ENCODE measurements at regions not wholly inside any gene's neighbourhood (a gene's known extent, or its start where the extent isn't known, plus 50 kb on each side); places are given as distances from the start of the nearest gene placed in this dataset.

- 79% methylated on average over 4 of the region's 4 CpGs for WGBS (ENCODE audit: insufficient coverage, low coverage, low lambda C conversion rate, missing lambda C conversion rate)
- intact Hi-C loops (cut with DNase I) = no loop called here
- Histone ChIP-seq H3K4me1 (no peaks in the 10 kb centered on the region), H3K9me3 (no peaks in the 10 kb centered on the region), H3K36me3 (no peaks in the 10 kb centered on the region), H3K27ac (no peak overlapping the region), H3K4me3 (no peak overlapping the region), H3K27me3 (no peaks in the 10 kb centered on the region)
- TF ChIP-seq POLR2A (IDR thresholded peaks at IDR 0.05) (no peak), CTCF (IDR thresholded peaks at IDR 0.05) (no peak)
- ATAC-seq (no peak), DNase-seq (no peak)
Observed at GRCh38 chr18:28372186-28372585, 195.3 kb upstream of the CDH2 start.

DNA sequence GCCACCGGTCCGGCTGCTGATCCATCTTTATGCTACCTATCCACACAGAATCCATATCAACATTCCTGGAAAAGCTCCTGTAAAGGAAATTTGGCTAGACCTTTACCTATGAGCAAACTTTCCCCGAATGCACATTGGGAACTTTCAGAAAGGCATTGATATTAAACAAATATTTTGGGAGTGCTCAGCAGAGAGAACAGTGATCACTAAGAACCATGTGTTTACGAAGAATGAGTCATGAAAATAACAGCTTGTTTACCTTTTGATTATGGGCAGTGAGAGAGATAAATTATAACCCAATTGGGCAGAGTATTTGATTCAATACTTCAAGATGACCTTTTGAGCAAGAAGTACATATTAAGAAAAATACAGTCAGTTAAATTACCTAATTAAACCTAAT, 189.7 kb upstream of the CDH2 start:
- Histone ChIP-seq H3K4me1 (no peaks in the 10 kb centered on the region), H3K9me3 (no peaks in the 10 kb centered on the region), H3K27me3 (no peaks in the 10 kb centered on the region), H3K4me3 (no peak overlapping the region), H3K27ac (no peak overlapping the region), H3K36me3 (no peaks in the 10 kb centered on the region)
- 57% methylated on average over 4 of the region's 4 CpGs for WGBS (ENCODE audit: insufficient coverage, low coverage, low lambda C conversion rate, missing lambda C conversion rate)
- DNase-seq (no peak), ATAC-seq (no peak)
- intact Hi-C loops (cut with DNase I) = no loop called here
- TF ChIP-seq CTCF (IDR thresholded peaks at IDR 0.05) (no peak), POLR2A (IDR thresholded peaks at IDR 0.05) (no peak)

DNA sequence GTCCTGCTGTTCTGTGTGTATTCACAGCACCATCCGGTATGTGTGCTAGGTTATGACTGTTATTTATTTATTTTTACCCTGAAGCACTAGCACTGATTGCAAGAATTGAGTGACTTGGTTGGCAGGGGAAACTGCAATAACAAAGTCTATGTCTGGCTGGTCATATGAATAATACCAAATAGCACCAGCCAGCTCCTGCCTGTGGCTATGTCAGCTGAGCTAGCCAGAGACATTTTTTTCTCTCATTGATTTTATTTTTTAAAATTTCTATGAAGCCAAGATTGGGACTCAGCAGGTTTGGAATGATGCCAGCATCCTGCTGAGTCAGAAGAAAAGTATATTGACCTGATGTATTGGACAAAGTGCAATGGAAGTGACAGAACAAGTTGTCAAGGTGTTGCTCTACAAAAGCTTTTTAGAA, 188.5 kb upstream of the CDH2 start:
- no peak for ATAC-seq
- Histone ChIP-seq H3K4me3 (no peak overlapping the region), H3K36me3 (no peaks in the 10 kb centered on the region), H3K27me3 (no peaks in the 10 kb centered on the region), H3K27ac (no peak overlapping the region), H3K4me1 (no peaks in the 10 kb centered on the region), H3K9me3 (no peaks in the 10 kb centered on the region)
- 42% methylated on average over 1 of the region's 1 CpG for whole genome bisulfite sequencing (ENCODE audit: insufficient coverage, low coverage, low lambda C conversion rate, missing lambda C conversion rate)
- no peak for DNase-seq
- no peak for TF ChIP-seq POLR2A (IDR thresholded peaks at IDR 0.05)
- TF ChIP-seq CTCF (IDR thresholded peaks at IDR 0.05) = no peak
- intact Hi-C loops (cut with DNase I) = no loop called here

DNA sequence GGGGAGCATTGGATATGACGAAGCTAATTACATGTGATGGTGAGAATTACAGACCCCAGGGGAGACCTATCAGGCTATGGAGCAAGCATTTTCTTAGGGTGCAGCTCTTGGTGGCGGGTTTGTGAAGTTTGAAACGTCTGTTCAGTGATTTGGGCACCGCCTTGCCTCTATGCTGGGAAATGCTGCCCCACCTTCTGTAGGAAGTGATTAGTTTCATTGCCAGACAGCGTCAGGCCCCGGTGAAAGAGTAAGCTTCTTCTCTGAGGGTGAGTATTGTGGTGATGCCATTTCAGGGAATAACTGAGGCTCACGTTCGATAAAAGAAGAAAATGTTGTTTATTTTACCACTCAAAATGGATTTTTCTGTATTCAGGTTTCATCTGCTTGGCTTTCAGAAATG, 186.2 kb upstream of the CDH2 start:
- no peak for TF ChIP-seq CTCF (IDR thresholded peaks at IDR 0.05)
- no peak for TF ChIP-seq POLR2A (IDR thresholded peaks at IDR 0.05)
- no peaks in the 10 kb centered on the region for H3K36me3 ChIP-seq
- H3K9me3 ChIP-seq = no peaks in the 10 kb centered on the region
- DNase-seq (no peak), ATAC-seq (no peak)
- no peak overlapping the region for H3K4me3 ChIP-seq
- 58% methylated on average over 7 of the region's 8 CpGs for WGBS (ENCODE audit: insufficient coverage, low coverage, low lambda C conversion rate, missing lambda C conversion rate)
- no peaks in the 10 kb centered on the region for H3K4me1 ChIP-seq
- no peaks in the 10 kb centered on the region for H3K27me3 ChIP-seq
- no peak overlapping the region for H3K27ac ChIP-seq
- intact Hi-C loops (cut with DNase I) = no loop called here

DNA sequence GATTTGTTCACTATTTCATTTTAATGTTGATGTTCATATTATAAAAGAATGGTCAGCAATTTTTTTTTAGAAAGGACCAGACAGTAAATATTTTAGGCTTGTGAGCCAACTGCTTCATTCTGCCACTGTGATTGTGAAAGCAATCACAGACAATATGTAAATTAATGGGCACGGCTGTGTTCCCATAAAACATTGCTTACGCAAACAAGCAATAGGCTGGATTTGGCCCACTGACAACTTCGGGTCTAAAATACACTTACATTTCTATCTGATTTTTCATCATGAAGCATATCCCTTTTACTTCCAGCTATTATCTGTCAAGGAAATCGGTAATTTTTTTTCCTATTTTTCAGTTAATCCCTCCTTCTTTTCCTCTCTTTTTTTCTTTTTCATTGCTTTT, 182.2 kb upstream of the CDH2 start:
- intact Hi-C loops (cut with DNase I) = no loop called here
- Histone ChIP-seq H3K4me1 (no peaks in the 10 kb centered on the region), H3K4me3 (no peak overlapping the region), H3K9me3 (no peaks in the 10 kb centered on the region), H3K36me3 (no peaks in the 10 kb centered on the region), H3K27me3 (no peaks in the 10 kb centered on the region), H3K27ac (no peak overlapping the region)
- 35% methylated on average over 4 of the region's 4 CpGs for WGBS (ENCODE audit: insufficient coverage, low coverage, low lambda C conversion rate, missing lambda C conversion rate)
- no peak for ATAC-seq
- no peak for DNase-seq
- no peak for TF ChIP-seq CTCF (IDR thresholded peaks at IDR 0.05)
- TF ChIP-seq POLR2A (IDR thresholded peaks at IDR 0.05) = no peak
